NCI-H128 (cell line): ENCODE measurements at regions not wholly inside any gene's neighbourhood (a gene's known extent, or its start where the extent isn't known, plus 50 kb on each side); places are given as distances from the start of the nearest gene placed in this dataset.
"Not testable (repeated sequence)": the region's sequence is repeated elsewhere in the genome, so short reads cannot be mapped to it uniquely, and the experiment has no call there.

Experiments used
- DNase-seq: peaks from one replicate; lab custom pipeline; 2025; ENCODE audit not compliant: unreplicated experiment; lab: John Stamatoyannopoulos, UW

GRCh38 chr9:106039151-106039935 is 345.0 kb downstream of the TMEM38B start:
- DNase-seq, result no peak

DNA sequence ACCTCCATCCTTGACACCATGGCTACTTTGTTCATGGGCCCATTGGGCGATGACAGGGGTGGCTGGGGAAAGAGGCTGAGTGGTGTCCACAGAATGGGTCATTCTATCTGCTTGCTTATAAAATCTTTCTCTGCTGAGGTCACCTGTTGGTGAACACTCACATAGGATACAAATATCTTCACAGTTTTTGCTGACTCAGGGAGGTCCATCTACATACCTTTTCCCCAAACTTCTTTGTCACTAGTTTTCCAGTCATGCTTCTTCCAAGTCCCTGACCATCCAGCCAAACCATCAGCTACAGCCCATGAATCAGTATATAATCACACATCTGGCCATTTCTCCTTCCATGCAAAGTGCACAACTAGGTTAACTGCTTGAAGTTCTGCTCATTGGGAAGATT is 347.6 kb downstream of the TMEM38B start:
- not testable (repeated sequence) for DNase-seq

DNA sequence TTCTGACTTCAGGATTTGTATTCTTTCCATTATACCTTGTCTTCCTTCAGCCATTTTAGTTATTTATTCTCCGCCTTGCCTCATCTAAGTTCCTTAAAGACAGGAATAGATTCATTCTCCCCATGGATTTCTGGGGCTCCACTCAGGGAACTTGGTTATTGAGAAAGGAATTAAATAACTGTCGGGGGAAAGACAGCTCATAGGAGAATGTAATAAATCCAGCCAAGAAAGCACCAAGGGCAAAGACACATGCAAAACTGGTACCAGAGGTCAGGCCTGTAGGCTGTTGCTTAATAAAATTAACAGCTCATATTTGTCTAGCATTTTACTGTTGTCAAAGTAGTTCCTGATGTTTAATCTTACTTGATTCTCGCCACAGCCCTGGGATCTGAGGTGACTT is 357.2 kb downstream of the TMEM38B start:
- DNase-seq, result no peak

DNA sequence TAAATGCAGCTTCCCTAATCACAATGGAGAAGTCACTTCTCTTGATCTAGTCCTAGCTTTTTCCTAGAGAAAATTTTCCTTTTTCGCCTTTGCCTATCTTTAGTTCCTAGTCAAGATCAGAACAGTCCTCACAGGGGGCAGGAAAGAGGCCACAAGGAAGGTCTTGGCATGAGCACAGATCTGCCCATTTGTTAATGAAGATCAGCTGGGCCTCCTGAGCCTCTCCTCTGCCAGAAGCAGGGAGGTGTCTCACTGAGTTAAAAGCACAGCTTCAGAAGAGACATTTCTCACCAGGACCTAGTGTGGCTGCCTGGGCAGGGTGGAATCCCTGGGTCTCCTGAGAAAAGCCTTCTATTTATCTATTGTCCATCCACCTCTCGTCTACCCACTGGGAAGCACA is 357.8 kb downstream of the TMEM38B start:
- no peak for DNase-seq

GRCh38 chr9:106052735-106053134 is 358.4 kb downstream of the TMEM38B start:
- no peak for DNase-seq

GRCh38 chr9:106056328-106056727 is 362.0 kb downstream of the TMEM38B start:
- no peak for DNase-seq

DNA sequence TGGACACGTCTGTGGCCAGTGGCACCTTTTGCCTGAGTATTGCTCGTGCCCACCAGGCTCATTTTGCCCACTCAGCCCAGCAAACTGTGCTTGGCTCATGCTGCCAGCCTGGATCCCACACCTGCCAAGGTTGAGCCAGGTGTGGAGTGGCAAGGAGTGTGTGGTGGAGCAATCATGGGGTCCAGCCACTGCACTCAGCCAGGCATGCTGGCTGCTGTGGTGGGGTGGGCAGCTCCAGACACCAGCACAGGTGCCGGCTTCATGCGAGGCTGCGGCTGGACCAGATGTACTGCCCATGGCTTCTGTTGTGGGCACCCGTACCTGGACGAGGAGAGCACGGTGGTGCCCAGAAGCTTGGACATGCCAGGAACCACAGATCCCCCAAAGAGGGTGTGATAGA is 364.1 kb downstream of the TMEM38B start:
- no peak for DNase-seq

DNA sequence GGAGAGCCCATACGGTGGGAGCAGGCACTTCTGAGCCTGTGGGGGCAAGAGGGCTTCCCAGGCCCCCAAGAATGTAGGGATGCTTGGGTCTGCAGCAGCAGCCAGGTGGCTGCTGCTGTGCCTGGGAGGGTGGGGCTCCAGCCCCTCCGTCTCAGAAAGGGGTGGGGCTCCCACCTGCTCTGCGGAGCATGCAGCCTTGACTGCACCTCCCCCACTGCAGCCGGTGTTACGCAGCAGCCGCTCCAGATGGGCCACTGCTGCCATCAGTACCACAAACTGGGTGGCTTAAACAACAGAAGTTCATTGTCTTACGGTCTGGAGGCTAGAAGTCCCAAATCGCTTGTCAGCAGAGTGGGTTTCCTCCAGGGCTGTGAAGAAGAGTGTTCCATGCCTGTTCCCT is 365.5 kb downstream of the TMEM38B start:
- DNase-seq, result no peak

GRCh38 chr9:106060885-106061284 is 366.5 kb downstream of the TMEM38B start:
- DNase-seq, result no peak

DNA sequence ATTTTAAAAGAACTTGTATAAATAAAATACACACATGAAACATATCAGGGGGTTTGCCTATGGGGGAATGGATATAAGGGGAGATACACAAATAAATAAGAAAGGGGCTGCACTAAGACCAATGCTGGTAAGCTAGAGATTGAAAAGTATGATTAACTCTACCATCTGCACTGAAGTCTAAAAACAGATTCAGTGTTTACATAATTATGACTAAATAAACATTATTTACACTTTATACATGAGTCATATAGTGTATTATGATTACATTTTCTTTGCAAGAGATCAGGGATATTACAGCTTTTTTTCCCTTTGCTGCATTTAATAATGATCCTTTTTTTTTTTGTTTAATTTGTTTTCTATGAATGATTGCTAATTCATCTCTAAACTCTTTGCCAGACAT is 367.9 kb downstream of the TMEM38B start:
- no peak for DNase-seq

DNA sequence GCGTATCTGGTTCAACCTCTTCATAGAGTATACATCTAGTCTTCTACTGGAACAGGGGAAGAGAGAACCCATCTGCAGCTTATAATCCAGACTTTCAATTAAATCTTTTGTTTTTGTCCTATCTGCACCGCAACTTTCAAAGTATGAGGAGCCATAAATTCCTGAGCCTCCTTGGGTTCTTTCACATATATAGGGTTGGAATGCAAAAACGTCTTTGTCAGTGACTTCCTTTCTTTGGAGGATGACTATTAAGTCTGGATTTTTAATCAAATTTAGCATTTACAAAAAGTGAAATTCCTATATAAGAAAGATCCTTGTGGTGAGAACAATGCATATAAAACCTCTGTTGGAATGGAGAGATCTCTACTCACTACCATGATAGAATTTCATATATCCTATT is 370.8 kb downstream of the TMEM38B start:
- DNase-seq, result no peak

DNA sequence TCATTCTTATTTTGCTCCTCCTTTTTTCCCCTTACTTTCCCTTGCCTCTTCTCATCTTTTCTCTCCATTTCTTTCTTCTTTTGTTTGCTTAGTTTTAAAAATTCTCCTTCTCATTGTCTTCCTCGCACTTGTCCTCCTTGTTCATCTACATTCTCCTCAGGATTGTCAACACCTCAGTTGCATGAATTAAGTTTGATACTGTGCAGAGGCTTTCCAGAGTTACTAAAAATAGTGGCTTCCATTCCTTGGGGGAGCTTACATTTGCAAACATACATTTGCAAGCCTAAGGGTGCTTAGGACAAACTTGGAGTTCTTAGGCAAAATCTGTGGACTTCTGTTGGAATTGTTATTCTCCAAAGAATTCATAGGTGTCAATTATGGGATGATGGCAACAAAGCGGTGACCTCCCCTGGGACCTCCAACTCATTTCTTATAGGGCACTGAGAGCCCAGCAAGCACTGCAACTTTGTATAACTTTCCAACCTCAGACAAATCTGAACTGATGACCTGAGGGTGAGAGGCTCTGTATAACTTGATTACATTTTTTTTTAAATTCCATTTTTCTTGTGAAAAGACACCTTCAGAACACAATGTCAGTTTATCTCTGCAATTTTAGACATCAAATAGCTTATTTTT is 371.4 kb downstream of the TMEM38B start:
- no peak for DNase-seq

DNA sequence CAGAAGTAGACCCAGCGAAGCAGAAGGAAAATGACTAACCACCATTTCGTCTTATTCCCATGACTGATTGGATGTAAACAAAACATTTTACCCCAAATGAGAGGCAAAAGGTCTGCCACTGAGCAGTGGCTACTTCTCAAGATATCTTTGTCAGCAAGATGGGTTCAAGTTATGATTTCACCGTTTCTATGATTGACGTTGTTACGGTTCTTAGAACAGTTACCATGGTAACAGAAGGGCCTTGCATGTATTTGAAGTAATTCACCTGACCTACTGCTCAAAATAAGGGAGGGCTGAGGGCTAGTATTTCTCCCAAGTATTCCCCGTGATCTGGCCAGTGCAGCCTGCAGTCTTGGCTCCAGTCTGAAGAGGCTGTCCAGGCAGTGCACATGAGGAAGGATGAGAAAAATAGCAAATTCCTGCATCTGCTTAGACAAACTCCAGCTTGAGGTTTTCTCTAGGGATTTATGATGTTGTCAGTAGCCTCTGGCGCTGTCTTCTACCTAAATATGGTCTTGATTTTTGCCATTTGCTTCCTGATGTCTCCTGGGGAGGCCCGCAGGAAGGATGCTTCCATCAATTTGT is 372.7 kb downstream of the TMEM38B start:
- no peak for DNase-seq

GRCh38 chr9:106069241-106069640 is 374.9 kb downstream of the TMEM38B start:
- no peak for DNase-seq

DNA sequence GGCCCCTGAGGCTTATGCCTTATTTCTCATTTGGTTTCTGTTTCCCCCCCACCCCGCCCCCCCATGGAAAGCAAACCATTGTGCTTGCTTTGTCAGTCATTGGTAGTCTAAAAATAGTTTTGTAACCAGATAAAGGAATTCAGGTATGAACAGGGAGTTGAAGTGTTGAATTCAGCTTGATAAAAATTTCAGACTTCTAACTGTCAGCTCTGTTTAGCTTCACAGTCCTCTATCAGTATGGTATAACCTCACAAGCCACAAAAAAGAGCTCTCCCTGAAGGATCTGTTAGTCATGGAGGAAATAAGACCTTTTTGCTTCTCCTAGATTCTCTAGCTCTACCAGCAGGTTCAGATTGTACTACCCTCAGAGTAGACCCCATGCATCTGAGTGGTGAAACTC is 378.1 kb downstream of the TMEM38B start:
- DNase-seq, result no peak

GRCh38 chr9:106074006-106074405 is 379.7 kb downstream of the TMEM38B start:
- no peak for DNase-seq

- DNase-seq, result no peak
These were observed 381.1 kb downstream of the TMEM38B start for GRCh38 chr9:106075236-106075959.

DNA sequence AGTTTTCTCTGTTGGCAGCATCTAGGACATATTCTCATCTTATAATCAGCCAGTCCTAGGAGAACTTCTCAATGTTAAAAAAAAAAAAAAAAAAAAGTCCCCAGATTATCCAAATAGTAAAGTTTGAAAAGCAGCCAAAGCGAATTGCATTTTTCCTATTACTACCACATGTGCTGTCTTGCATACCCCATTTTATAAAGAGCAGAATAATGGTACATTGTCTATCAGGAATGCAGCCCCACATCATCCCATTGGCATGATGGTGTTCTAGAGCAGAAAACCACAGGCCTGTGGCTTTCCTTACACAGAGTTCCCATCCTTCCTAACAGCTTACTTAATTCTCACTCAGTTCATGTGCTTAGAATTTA is 381.6 kb downstream of the TMEM38B start:
- DNase-seq, result no peak

DNA sequence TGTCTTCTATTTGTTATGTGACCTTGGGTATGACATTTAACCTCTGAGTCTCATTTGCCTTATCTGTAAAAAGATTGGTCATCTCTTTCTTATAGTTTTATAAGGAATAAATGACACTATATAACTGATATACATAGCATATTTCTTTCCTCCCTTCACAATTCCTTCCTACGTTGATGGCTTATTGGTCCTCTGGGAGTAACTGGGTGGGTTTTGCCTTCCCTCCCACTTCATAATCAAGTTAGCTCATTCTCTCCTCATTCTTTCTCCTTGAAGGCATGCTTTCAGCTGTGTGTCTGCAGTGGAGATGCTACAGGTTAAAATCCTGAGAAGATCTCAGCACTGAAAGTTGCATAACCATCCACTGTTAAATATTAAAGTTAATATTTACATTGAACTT is 382.4 kb downstream of the TMEM38B start:
- DNase-seq, result no peak

DNA sequence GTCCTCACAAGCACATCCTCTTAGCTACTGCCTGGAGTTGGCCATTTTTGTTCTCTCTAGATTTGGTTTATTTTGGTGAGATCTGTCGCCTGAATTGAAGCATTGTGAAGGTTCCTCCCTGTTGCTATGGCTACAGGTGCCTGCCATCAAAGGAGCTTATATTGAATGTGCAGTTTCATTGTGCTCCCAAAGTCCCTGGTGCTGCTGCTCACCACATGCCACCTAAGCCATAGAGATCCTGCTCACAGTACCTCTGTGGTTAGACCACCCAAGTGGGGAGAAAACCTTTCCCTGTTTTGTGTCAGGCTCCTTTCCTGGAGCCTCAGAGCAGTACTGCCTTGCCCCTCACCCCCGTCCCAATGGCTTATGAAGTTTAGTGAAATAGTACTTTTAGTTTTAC is 383.4 kb downstream of the TMEM38B start:
- no peak for DNase-seq

- DNase-seq, result no peak
These were observed 388.3 kb downstream of the TMEM38B start for GRCh38 chr9:106082621-106083020.

GRCh38 chr9:106084702-106085101 is 390.4 kb downstream of the TMEM38B start:
- DNase-seq, result no peak
